Erythroblast (primary cell): ENCODE measurements at regions not wholly inside any gene's neighbourhood (a gene's known extent, or its start where the extent isn't known, plus 50 kb on each side); places are given as distances from the start of the nearest gene placed in this dataset.

Experiments
- GATA1 ChIP-seq: IDR thresholded peaks from 2 replicates; pipeline ENCODE4 v1.6.1; 2011; ENCODE audit warnings: low read depth, mild to moderate bottlenecking, control low read depth, low read length, moderate library complexity
- POLR2A ChIP-seq: IDR thresholded peaks from 2 replicates; pipeline ENCODE4 v1.6.1; 2011; ENCODE audit warnings: mild to moderate bottlenecking, low read length

- TF ChIP-seq POLR2A (no peak), GATA1 (no peak)
Measured at GRCh38 chr11:19513253-19513652, 199.4 kb upstream of the NAV2 start.
